ENCODE measurements at regions not wholly inside any gene's neighbourhood (a gene's known extent, or its start where the extent isn't known, plus 50 kb on each side); places are given as distances from the start of the nearest gene placed in this dataset.

DNA sequence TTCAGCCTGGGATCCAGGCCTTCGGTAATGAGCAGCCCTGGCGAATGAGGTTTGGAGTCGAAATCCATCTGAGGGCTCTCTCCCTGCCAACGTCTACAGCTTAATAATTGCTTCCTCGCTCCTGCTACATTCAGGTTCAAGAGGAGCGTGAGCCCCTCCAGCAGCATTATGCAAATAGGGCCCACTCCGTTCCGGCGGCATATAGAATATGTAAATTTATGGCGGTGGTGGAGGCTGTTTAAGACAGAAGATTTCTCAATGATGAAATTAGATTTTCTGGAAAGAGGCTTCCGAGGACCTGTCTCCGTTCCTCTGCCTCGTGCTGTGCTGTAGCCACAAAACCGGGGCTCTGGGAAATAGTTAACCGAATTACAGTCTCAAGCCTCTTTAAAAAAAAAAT is 402.8 kb downstream of the MIAT start:
- TF ChIP-seq, protein P1, sequence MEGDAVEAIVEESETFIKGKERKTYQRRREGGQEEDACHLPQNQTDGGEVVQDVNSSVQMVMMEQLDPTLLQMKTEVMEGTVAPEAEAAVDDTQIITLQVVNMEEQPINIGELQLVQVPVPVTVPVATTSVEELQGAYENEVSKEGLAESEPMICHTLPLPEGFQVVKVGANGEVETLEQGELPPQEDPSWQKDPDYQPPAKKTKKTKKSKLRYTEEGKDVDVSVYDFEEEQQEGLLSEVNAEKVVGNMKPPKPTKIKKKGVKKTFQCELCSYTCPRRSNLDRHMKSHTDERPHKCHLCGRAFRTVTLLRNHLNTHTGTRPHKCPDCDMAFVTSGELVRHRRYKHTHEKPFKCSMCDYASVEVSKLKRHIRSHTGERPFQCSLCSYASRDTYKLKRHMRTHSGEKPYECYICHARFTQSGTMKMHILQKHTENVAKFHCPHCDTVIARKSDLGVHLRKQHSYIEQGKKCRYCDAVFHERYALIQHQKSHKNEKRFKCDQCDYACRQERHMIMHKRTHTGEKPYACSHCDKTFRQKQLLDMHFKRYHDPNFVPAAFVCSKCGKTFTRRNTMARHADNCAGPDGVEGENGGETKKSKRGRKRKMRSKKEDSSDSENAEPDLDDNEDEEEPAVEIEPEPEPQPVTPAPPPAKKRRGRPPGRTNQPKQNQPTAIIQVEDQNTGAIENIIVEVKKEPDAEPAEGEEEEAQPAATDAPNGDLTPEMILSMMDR (IDR thresholded peaks at IDR 0.05) = no peak
- no peak for TF ChIP-seq EZH2 (IDR thresholded peaks at IDR 0.05; ENCODE audit: borderline replicate concordance, insufficient read depth, low read depth, low read length, poor library complexity, severe bottlenecking)
